Medulla oblongata (tissue), 1 donor: ENCODE measurements at regions not wholly inside any gene's neighbourhood (a gene's known extent, or its start where the extent isn't known, plus 50 kb on each side); places are given as distances from the start of the nearest gene placed in this dataset.

Experiments
- DNase-seq: peaks from one replicate; pipeline ENCODE4 v3.0.0-alpha.2; 2015; ENCODE audit errors: extremely low spot score

DNA sequence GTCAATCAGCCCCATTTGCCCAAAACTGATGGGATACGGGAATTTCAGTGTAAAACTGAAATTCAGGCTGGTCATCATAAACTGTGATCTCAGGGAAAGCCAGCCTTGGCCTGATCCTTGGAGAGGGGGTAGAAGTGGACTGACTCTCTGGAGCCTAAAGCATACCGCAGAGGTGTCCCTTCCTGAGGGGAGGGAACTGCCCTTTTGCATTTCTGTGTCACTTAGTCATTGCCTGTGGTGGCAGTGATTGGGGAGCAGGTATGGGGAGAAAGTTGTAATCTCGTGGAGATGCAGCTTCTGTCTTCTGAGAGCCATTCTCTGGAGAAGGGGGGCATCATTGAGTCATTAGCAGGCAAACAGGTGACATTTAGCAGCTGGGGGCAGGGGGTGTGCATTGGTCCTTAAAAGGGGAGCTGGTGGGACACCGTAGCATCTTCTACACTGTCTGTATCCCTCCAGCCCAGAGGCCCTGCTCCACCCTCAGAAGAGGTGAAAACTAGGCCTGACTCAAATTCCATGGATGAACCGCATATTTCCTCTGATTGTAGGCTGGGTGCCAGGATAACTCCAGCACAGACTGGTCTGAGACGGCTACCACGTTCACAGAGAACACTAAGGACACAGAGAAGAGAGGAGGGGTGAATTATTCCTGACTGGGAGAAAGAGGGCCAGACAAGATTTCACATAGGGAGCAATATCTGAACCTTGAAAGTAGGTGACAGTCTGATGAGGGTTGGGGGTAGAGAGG lies 143.3 kb downstream of the SEC61B start:
- DNase-seq = no peak

DNA sequence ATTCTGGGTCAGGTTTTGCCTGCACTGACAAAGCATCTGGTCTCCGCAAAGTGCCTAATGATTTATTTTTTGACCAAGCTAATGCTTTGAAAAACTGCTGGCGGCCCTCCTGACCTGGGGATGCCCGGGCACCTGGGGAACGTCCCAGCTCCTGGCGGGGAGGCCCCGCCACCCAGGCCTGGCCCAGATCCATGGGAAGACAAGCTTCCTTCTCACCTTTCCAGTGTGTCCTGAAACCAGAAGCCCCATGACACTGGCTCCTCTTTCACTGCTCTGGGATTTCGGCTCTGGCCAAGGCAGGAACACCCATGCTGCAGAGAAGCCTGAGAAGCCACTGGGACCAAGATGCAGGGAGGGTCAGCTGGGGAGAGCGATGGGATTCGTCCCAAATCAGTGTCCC lies 144.1 kb downstream of the SEC61B start:
- DNase-seq = no peak

- no peak for DNase-seq
Measured at GRCh38 chr9:99366621-99367020, 144.5 kb downstream of the SEC61B start.

DNA sequence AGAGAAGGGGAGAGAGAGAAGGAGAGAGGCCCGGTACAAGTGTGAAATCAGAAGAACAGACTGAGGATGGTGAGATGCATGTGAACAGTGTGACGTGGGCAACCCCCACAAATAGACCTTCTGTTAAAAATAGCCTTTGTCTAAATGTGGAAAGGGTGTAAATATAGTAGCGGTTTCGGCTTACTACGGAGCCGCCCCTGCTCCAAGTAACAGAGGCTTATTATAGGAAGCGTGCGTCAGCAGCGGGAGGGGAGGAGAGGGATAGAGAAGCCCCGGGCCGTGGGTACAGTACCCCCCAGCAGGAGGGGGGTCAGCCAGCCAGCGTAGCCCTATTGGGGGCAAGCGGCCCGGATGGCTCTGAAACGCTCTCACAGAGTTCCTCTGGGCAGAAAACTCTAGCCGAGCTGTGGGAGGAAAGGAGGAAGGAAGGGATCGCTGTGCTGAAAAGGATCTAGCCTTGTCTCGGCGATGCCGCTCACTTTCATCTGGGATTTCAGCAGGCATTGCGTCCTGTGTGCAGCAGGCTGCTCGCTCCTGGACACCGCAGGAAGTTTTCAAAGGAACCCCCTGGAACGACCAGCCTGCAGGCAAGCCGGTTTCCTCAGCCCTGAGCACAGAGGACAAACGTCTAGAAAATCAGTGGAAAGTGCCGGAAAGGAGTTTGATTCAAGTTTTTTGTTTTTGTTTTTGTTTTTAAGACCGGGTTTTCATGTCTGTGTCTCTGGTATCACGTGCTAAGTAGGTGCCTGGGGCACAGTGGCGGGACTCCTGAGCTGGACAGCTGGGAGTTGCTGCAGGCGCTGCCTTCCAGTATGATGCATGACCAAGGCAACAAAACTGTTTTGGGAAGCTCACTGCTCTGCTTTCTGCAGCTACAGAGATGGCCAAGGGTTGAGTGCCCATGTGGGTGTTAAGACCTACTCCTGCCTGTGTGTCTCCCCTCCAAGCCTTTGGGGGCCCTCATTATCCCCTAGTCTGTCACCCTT lies 146.6 kb downstream of the SEC61B start:
- peak; percentile 61 for DNase-seq

DNA sequence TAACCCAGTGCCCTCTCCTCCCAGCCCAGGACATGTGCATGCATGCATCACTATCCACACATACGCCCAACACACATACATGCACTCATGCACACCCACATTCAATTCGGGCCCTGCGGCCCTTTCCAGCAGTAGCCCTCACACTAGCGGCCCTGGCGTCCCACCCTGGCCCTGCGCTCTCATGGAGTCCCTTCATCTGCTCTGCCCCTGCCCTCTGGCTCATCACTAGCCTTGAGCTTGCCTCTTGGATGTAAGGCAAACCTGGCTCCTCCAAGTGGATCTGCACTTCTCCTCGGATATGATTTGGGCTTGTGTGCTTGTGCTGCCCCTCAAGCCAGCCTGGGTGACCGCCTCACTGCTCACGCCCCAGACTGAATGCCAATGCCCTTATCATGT lies 147.2 kb downstream of the SEC61B start:
- no peak for DNase-seq

GRCh38 chr9:99370376-99370775 lies 148.3 kb downstream of the SEC61B start:
- no peak for DNase-seq

GRCh38 chr9:99371376-99371775 lies 149.3 kb downstream of the SEC61B start:
- DNase-seq = no peak

DNA sequence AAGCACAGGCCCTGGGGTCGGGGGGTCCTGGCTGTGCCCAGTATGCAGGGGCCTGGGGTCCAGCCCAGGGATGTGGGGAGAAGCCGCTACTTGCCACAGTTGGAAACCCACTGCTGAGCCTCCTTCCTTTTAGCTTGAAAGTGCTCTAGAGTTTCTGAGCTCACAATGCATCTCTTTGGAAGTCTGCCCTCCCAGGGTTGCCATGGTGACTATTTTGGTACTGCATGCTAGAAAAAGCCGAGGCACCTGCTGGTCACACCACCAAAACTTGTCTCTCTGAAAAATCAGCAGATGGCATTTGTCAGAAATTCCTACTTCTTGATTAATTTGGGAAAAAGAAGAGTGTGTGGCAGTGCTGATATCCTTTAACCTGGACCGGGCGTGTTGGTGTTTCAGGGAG lies 151.8 kb downstream of the SEC61B start:
- DNase-seq = no peak

DNA sequence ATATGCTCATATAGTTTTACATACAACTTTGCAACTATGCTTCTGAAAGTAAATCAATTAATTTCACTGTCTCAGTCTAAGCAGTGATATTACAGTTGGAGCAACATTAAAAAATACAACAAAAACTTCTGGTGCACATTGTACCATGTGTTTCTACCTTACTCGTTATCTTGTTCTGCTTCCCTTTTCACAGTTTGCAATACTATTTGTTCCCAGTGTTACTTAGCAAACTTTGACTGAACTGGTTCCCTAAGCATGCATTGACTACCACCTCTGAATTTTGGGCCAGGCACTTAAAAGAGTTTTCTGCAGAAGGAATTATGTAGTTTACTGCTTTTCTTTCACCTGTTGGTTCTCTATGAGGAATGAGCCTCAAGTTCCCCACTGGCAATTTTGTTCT lies 152.7 kb downstream of the SEC61B start:
- no peak for DNase-seq

DNA sequence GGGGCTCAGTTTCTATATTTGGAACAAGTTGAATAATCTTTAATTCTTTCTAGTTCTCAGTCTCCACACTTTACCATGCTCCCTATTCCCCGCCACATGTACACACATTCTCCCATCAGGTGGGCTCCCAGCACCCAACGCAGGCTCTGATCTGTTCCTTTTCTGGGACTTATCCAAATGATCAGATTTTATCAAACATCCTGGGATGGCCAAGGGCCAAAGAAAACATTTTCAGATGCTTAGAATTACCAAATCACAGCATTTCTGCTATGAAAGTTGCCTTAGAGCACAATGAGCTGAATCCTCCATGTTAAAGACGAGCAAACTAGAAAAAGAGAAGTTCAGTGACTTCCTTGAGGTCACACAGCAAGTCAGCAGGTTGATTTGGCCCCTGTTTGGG lies 153.4 kb downstream of the SEC61B start:
- no peak for DNase-seq

- peak; percentile 47 for DNase-seq
Measured at GRCh38 chr9:99377790-99378775, 156.0 kb downstream of the SEC61B start.

DNA sequence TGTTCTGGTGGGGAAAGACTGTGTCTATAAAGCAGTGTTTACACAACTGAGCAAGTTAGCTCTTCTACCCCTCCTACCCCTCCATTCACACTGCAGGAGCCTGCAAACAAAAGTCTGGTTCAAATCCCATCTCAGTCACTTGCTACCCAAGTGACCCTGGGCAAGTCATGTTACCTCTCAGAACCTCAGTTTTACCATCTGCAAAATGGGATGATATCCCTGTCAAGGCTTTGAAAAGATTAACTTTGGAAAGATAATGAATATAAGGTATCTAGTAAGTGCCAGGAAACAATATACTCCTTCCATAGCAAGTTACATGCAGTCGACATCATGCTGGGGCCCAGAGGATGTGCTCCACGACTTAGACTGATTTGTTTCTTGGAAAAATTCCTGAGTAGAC lies 161.5 kb downstream of the SEC61B start:
- no peak for DNase-seq

DNA sequence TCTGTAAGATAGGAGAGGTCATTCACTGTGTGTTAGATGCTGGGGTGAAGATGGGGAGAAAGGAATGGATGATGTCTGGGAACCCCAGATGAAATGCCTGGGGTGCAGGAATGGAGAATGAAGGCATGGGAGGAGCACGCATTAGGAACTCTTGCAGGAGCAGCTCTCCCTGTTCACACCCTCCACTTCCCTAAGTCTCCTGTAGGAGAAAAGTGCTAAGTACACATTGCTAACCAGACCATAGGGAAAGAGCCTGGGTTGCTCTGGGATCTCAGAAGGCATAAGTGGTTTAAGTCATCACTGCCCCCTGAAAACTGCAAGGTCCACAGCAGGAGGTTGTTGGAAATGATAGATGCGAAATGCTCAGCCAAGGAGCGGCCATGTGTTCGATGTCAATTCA lies 163.1 kb downstream of the SEC61B start:
- DNase-seq = no peak

DNA sequence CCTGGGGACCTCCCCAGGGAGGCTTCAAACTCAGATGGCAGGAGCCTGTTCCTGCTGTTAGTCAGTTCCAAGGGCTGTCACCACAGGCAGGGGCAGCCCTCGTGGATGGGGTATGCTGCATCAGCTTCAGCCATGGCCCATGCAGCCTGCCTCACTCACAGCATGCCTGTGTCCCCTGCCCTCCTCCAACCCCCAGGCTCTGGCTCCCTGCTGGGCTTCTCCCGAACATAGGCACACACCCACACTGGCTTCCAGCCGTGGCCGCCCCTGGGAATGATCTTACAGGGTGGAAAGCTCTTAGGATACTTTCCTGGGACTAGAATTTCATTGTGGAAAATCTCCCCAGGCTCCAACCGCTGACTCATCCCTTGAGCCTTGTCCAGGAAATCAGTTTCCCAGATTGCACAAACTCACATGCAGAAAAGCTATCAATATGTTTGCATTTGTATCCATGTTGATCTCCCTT lies 163.8 kb downstream of the SEC61B start:
- no peak for DNase-seq

- DNase-seq = no peak
Measured at GRCh38 chr9:99387431-99387830, 165.3 kb downstream of the SEC61B start.

DNA sequence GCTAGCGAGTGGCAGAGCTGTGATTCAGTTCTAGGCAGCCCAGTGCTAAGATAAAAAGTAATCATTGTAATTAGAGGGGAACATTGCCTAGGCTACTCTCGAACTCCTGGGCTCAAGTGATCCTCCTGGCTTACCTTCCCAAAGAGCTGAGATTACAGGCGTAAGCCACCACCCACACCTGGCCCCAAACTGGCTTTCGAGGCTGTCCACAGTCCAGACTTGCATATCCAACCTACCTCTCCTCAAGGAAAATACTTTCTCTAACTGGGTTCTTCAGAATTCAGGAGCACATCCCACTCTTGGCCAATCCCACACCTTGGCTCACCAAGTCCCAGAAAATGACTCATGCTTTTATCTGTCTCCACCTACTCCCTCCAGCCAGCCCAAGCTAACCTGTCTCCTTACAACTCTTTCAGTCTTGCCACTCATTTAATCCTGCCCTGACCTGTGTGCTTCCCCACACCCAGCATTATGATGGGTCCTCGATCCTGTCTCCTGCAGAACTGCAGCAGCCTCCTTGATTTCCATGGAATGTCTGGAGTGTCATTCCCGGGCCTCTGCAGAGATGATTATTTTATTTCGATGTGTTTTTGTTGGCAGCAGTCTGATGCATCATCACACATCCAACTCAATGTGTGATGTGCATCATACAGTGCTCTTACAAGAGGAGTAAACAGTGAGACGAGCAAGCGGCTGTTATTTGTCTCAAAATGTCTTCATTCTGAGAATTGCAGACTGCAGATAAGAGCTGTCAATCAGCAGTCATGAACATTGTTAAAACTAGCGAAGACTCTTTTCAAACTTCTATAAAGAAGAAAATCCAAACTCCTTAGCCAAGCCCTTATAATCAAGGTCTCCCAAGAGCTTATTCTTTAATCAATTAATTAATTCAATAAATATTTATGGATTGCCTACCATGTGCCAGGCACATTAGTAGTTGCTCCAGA lies 167.3 kb downstream of the SEC61B start:
- no peak for DNase-seq

GRCh38 chr9:99391937-99392594 lies 170.0 kb downstream of the SEC61B start:
- DNase-seq = no peak

- DNase-seq = no peak
Measured at GRCh38 chr9:99392986-99393385, 170.9 kb downstream of the SEC61B start.

DNA sequence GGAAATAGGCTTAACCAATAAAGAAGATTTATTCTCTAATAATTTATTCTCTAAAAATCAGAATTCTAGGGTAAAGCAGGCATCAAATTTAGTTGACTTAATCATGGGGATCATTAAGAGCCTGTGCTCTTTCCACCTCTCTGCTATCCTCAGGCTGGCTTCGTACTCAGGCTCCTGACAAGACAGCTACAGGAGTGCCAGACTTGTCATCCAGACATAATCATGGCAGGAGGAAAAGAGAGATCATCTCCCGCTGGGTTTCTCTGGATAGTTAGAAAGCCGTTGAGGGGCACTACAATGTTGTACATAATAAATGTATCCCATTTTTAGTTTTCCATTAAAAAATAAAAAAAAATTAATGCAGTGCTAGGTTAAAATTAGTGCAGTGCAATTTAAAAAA lies 171.9 kb downstream of the SEC61B start:
- no peak for DNase-seq

DNA sequence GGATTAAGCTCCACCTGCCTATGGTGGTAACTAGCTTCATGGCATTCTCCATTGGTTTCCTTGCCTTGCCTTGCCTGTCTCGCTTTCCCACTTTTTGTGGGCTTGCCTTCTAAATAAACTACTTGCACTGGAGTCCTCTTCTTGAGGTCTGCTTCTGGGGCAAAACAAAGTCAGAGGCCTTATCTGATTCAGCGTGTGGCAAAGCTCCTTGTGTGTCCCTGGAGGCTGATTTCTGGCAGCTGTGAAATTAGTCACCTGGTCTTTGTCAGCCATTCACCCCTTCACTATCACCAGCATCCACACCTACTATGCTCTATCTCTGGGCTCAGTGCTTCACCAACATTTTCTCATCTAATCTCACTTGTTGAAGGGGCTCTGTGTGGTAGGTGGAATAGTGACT lies 176.2 kb downstream of the SEC61B start:
- DNase-seq = no peak
